ENCODE measurements at regions not wholly inside any gene's neighbourhood (a gene's known extent, or its start where the extent isn't known, plus 50 kb on each side); places are given as distances from the start of the nearest gene placed in this dataset.

GRCh38 chr20:11697055-11697454 is 220.6 kb upstream of the BTBD3 start:
- peaks cover 2% of the 10 kb centered on the region for H3K9me3 ChIP-seq (ENCODE audit: severe bottlenecking)
- no peak for ATAC-seq (ENCODE audit: low read depth)
- no peaks in the 10 kb centered on the region for H3K27me3 ChIP-seq (ENCODE audit: insufficient read depth, poor library complexity, severe bottlenecking)
- H3K4me3 ChIP-seq (ENCODE audit: severe bottlenecking) = no peak overlapping the region
- no peak for TF ChIP-seq CTCF (IDR thresholded peaks at IDR 0.05; ENCODE audit: poor library complexity, severe bottlenecking)
- DNase-seq (ENCODE audit: low spot score) = no peak
- H3K4me1 ChIP-seq (ENCODE audit: insufficient read depth, poor library complexity, severe bottlenecking) = no peaks in the 10 kb centered on the region
- no peak overlapping the region for H3K27ac ChIP-seq (ENCODE audit: poor library complexity, severe bottlenecking)
- H3K36me3 ChIP-seq (ENCODE audit: low read depth) = no peaks in the 10 kb centered on the region

- Histone ChIP-seq H3K36me3 (ENCODE audit: low read depth) (no peaks in the 10 kb centered on the region), H3K27ac (ENCODE audit: poor library complexity, severe bottlenecking) (no peak overlapping the region), H3K4me1 (ENCODE audit: insufficient read depth, poor library complexity, severe bottlenecking) (no peaks in the 10 kb centered on the region), H3K27me3 (ENCODE audit: insufficient read depth, poor library complexity, severe bottlenecking) (no peaks in the 10 kb centered on the region), H3K9me3 (ENCODE audit: severe bottlenecking) (peaks cover 2% of the 10 kb centered on the region), H3K4me3 (ENCODE audit: severe bottlenecking) (no peak overlapping the region)
- no peak for DNase-seq (ENCODE audit: low spot score)
- no peak for ATAC-seq (ENCODE audit: low read depth)
- TF ChIP-seq CTCF (IDR thresholded peaks at IDR 0.05; ENCODE audit: poor library complexity, severe bottlenecking) = no peak
Measured at GRCh38 chr20:11697646-11698045, 220.0 kb upstream of the BTBD3 start.

- Histone ChIP-seq H3K36me3 (ENCODE audit: low read depth) (no peaks in the 10 kb centered on the region), H3K9me3 (ENCODE audit: severe bottlenecking) (peaks cover 2% of the 10 kb centered on the region), H3K27ac (ENCODE audit: poor library complexity, severe bottlenecking) (no peak overlapping the region), H3K27me3 (ENCODE audit: insufficient read depth, poor library complexity, severe bottlenecking) (no peaks in the 10 kb centered on the region), H3K4me3 (ENCODE audit: severe bottlenecking) (no peak overlapping the region), H3K4me1 (ENCODE audit: insufficient read depth, poor library complexity, severe bottlenecking) (no peaks in the 10 kb centered on the region)
- TF ChIP-seq CTCF (IDR thresholded peaks at IDR 0.05; ENCODE audit: poor library complexity, severe bottlenecking) = no peak
- DNase-seq (ENCODE audit: low spot score) = no peak
- no peak for ATAC-seq (ENCODE audit: low read depth)
Measured at GRCh38 chr20:11698124-11698523, 219.6 kb upstream of the BTBD3 start.

- no peak for TF ChIP-seq CTCF (IDR thresholded peaks at IDR 0.05; ENCODE audit: poor library complexity, severe bottlenecking)
Measured at GRCh38 chr20:11700831-11701230, 216.9 kb upstream of the BTBD3 start.

GRCh38 chr20:11702721-11703518 is 214.8 kb upstream of the BTBD3 start:
- Histone ChIP-seq H3K4me3 (ENCODE audit: severe bottlenecking) (no peak overlapping the region), H3K27ac (ENCODE audit: poor library complexity, severe bottlenecking) (no peak overlapping the region), H3K27me3 (ENCODE audit: insufficient read depth, poor library complexity, severe bottlenecking) (no peaks in the 10 kb centered on the region), H3K36me3 (ENCODE audit: low read depth) (no peaks in the 10 kb centered on the region), H3K9me3 (ENCODE audit: severe bottlenecking) (no peaks in the 10 kb centered on the region), H3K4me1 (ENCODE audit: insufficient read depth, poor library complexity, severe bottlenecking) (no peaks in the 10 kb centered on the region)
- no peak for TF ChIP-seq CTCF (IDR thresholded peaks at IDR 0.05; ENCODE audit: poor library complexity, severe bottlenecking)
- ATAC-seq (ENCODE audit: low read depth) (no peak), DNase-seq (ENCODE audit: low spot score) (no peak)

More at GRCh38 chr20:11700831-11701230, 216.9 kb upstream of the BTBD3 start:
- no peaks in the 10 kb centered on the region for H3K4me1 ChIP-seq (ENCODE audit: insufficient read depth, poor library complexity, severe bottlenecking)
- H3K36me3 ChIP-seq (ENCODE audit: low read depth) = no peaks in the 10 kb centered on the region
- no peaks in the 10 kb centered on the region for H3K27me3 ChIP-seq (ENCODE audit: insufficient read depth, poor library complexity, severe bottlenecking)
- H3K9me3 ChIP-seq (ENCODE audit: severe bottlenecking) = peaks cover 2% of the 10 kb centered on the region
- DNase-seq (ENCODE audit: low spot score) = no peak
- no peak for ATAC-seq (ENCODE audit: low read depth)
- no peak overlapping the region for H3K27ac ChIP-seq (ENCODE audit: poor library complexity, severe bottlenecking)
- H3K4me3 ChIP-seq (ENCODE audit: severe bottlenecking) = no peak overlapping the region

All from RWPE2 (cell line).